ENCODE measurements at regions not wholly inside any gene's neighbourhood (a gene's known extent, or its start where the extent isn't known, plus 50 kb on each side); places are given as distances from the start of the nearest gene placed in this dataset.

GRCh38 chr2:56834686-56835085, 650.9 kb downstream of the CCDC85A start:
- Histone ChIP-seq H3K23ac (ENCODE audit: insufficient read length) (no peak overlapping the region), H3K79me2 (ENCODE audit: control insufficient read depth in 1 of 2, insufficient read depth in 2 of 2, low read length in 2 of 2) (no peaks in the 10 kb centered on the region), H2AFZ (ENCODE audit: low read length) (no peak overlapping the region), H4K91ac (replicated peaks; ENCODE audit: insufficient read length, low read length) (no peak overlapping the region), H2BK12ac (ENCODE audit: low read depth, low read length) (no peak overlapping the region), H4K5ac (ENCODE audit: insufficient read length, low read depth, low read length) (no peak overlapping the region), H3K4me2 (ENCODE audit: insufficient read depth in 1 of 2, low read depth in 2 of 2, low read length in 2 of 2) (no peak overlapping the region), H3K23me2 (ENCODE audit: low read depth, low read length) (no peaks in the 10 kb centered on the region), H3K9me3 (ENCODE audit: insufficient read depth in 2 of 2, low read depth in 1 of 2, low read length in 1 of 2) (0 out of 4 replicates have a peak, but pooled peaks cover 0 to 1% of the 10 kb centered on the region in 2 experiments), H3K27ac (ENCODE audit: low read depth, low read length) (no peak overlapping the region), H3K56ac (replicated peaks; ENCODE audit: insufficient read length, low read depth, low read length) (no peak overlapping the region), H3K9ac (replicated peaks in 1 of 4; ENCODE audit: extremely low read depth in 1 of 4, low read depth in 3 of 4, low read length in 3 of 4) (no peak overlapping the region), H3K79me1 (ENCODE audit: low read depth, low read length) (no peaks in the 10 kb centered on the region), H4K8ac (ENCODE audit: extremely low read depth, insufficient read depth, low read length) (no peak overlapping the region), H3K14ac (ENCODE audit: insufficient read length) (no peak overlapping the region), H2AK5ac (ENCODE audit: low read depth, low read length) (no peak overlapping the region), H3K18ac (ENCODE audit: extremely low read depth, low read length) (no peak overlapping the region), H4K20me1 (replicated peaks in 1 of 2; ENCODE audit: control insufficient read depth in 1 of 2, insufficient read depth in 2 of 2, low read length in 2 of 2) (no peaks in the 10 kb centered on the region), H3K4ac (replicated peaks; ENCODE audit: insufficient read length, low read depth, low read length) (no peak overlapping the region), H2BK20ac (ENCODE audit: low read length) (no peak overlapping the region), H2BK120ac (replicated peaks; ENCODE audit: low read depth, low read length) (no peak overlapping the region), H2BK15ac (ENCODE audit: low read length) (no peak overlapping the region), H3K4me3 (ENCODE audit: extremely low read depth in 1 of 4, insufficient read depth in 2 of 4, low read depth in 3 of 4, low read length in 4 of 4) (no peak overlapping the region), H2BK5ac (ENCODE audit: low read depth, low read length) (no peak overlapping the region), H3K27me3 (replicated peaks in 1 of 4; ENCODE audit: control insufficient read depth in 3 of 4, extremely low read depth in 1 of 4, insufficient read depth in 3 of 4, low read length in 3 of 4) (no peaks in the 10 kb centered on the region), H3K4me1 (replicated peaks in 1 of 4; ENCODE audit: control insufficient read depth in 3 of 4, insufficient read depth in 4 of 4, low read length in 3 of 4) (no peaks in the 10 kb centered on the region), H3K36me3 (ENCODE audit: control insufficient read depth in 2 of 4, insufficient read depth in 4 of 4, low read length in 3 of 4) (no peaks in the 10 kb centered on the region)
- FAIRE-seq (no peak), DNase-seq (ENCODE audit: low read depth in 1 of 2, low spot score in 2 of 2) (no peak)
- TF ChIP-seq CEBPB (IDR thresholded peaks at IDR 0.05; ENCODE audit: low read depth, low read length) (no peak), GTF2F1 (IDR thresholded peaks at IDR 0.05; ENCODE audit: borderline replicate concordance, low read depth, low read length) (no peak), RFX5 (IDR thresholded peaks at IDR 0.05; ENCODE audit: borderline replicate concordance, low read depth, low read length) (no peak), EZH2 (IDR thresholded peaks at IDR 0.05; ENCODE audit: low read depth, low read length, severe bottlenecking) (no peak), HDAC2 (IDR thresholded peaks at IDR 0.05; ENCODE audit: borderline replicate concordance in 1 of 2, low read depth in 2 of 2, low read length in 2 of 2) (no peak), TAF1 (IDR thresholded peaks at IDR 0.05; ENCODE audit: low read depth, low read length) (no peak), POLR2AphosphoS5 (IDR thresholded peaks at IDR 0.05; ENCODE audit: low read depth, low read length) (no peak), SRF (IDR thresholded peaks at IDR 0.05; ENCODE audit: low read depth, low read length) (no peak), GABPA (IDR thresholded peaks at IDR 0.05; ENCODE audit: borderline replicate concordance, insufficient read depth, low read length) (no peak), SP2 (IDR thresholded peaks at IDR 0.05; ENCODE audit: low read length) (no peak), CHD1 (IDR thresholded peaks at IDR 0.05; ENCODE audit: low read depth, low read length) (no peak), EP300 (IDR thresholded peaks at IDR 0.05; ENCODE audit: borderline replicate concordance in 1 of 2, low read depth in 2 of 2, low read length in 2 of 2) (no peak), NRF1 (IDR thresholded peaks at IDR 0.05; ENCODE audit: low read depth, low read length) (no peak), ASH2L (IDR thresholded peaks at IDR 0.05; ENCODE audit: low read length) (no peak), CREB1 (IDR thresholded peaks at IDR 0.05) (no peak)
- TF ChIP-seq, protein P1, sequence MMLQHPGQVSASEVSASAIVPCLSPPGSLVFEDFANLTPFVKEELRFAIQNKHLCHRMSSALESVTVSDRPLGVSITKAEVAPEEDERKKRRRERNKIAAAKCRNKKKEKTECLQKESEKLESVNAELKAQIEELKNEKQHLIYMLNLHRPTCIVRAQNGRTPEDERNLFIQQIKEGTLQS (IDR thresholded peaks at IDR 0.05; ENCODE audit: insufficient read depth, low read depth, low read length): no peak
- WGBS, 2 experiments (ENCODE audit: extremely low coverage in 1 of 2, insufficient coverage in 1 of 2, insufficient read length in 1 of 2, insufficient replicate concordance in 2 of 2, low coverage in 1 of 2, low lambda C conversion rate in 2 of 2, missing lambda C conversion rate in 1 of 2): 91% methylated on average over 5 of the region's 5 CpGs; no CpG with 5 or more reads in 1 of the 2 experiments
- ChIA-PET CTCF (ENCODE audit: partially characterized antibody) (no interaction called here), POLR2A (ENCODE audit: partially characterized antibody) (no interaction called here)

Data from H1 (cell line).